NB4 (cell line): ENCODE measurements at regions not wholly inside any gene's neighbourhood (a gene's known extent, or its start where the extent isn't known, plus 50 kb on each side); places are given as distances from the start of the nearest gene placed in this dataset.

ENCODE experiments used
- DNase-seq: peaks from one replicate; pipeline ENCODE4 v3.0.0; 2010; ENCODE audit warnings: low read depth
- H3K4me3 ChIP-seq: one replicate; pipeline ENCODE4 v1.5.1; 2011; ENCODE audit warnings: mild to moderate bottlenecking, low read depth, low read length, moderate library complexity
- MAX ChIP-seq: IDR thresholded peaks from 2 replicates; pipeline ENCODE4 v1.6.1; 2011; ENCODE audit warnings: low read depth, low read length
- MYC ChIP-seq: IDR thresholded peaks from 2 replicates; pipeline ENCODE4 v1.6.1; 2011; ENCODE audit warnings: low read depth, low read length
- POLR2A ChIP-seq: IDR thresholded peaks from 2 replicates; pipeline ENCODE4 v1.6.1; 2011; ENCODE audit warnings: mild to moderate bottlenecking; ENCODE audit not compliant: insufficient read length; ENCODE audit errors: extremely low read depth
- TF ChIP-seq, protein P1 (sequence below): IDR thresholded peaks from one replicate; pipeline ENCODE4 v1.5.1; 2012; ENCODE audit warnings: low read depth, low read length

DNA sequence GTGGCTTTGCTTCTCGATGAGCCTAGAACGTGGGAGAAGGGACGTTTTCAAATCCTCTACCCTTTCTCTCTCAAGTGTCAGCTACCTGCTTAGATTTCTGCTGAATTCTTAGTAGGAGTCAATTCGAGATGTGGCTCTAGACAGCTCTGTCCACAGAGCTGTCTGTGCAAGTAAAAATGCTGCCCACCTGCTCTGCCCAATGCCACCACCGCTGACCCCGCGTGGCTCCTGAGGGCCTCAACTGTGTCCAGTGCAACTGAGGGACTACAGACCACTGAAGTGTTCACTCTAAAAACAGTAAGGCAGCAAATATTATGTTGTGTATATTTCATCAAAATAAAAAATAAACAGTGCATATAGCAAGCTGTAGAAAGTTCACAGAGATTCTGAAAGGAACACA is 266.3 kb downstream of the ZNF516 start:
- TF ChIP-seq POLR2A = no peak
- TF ChIP-seq MYC = no peak
- TF ChIP-seq, protein P1, sequence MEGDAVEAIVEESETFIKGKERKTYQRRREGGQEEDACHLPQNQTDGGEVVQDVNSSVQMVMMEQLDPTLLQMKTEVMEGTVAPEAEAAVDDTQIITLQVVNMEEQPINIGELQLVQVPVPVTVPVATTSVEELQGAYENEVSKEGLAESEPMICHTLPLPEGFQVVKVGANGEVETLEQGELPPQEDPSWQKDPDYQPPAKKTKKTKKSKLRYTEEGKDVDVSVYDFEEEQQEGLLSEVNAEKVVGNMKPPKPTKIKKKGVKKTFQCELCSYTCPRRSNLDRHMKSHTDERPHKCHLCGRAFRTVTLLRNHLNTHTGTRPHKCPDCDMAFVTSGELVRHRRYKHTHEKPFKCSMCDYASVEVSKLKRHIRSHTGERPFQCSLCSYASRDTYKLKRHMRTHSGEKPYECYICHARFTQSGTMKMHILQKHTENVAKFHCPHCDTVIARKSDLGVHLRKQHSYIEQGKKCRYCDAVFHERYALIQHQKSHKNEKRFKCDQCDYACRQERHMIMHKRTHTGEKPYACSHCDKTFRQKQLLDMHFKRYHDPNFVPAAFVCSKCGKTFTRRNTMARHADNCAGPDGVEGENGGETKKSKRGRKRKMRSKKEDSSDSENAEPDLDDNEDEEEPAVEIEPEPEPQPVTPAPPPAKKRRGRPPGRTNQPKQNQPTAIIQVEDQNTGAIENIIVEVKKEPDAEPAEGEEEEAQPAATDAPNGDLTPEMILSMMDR = no peak
- no peak for TF ChIP-seq MAX
- no peak overlapping the region for H3K4me3 ChIP-seq
- DNase-seq = no peak

DNA sequence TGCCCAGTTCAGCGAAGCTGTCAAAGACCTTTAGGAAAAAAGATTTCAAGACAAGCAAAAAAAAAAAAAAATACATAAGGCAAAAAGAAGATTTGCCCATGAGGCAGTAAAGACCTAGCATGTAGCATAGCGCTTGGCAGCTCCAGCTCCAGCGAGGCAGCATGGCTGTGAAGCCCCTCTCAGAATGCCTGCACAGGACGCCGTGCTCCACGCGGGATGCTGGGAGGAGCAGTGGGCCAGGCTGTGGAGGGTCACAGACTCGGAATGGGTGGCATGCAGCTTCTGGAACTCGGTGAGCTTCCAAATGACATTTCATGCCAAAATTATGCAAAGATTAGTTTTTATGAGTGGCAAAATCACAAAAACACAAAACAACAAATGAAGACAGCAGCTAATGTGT is 267.3 kb downstream of the ZNF516 start:
- no peak for TF ChIP-seq MYC
- TF ChIP-seq, protein P1 = no peak
- TF ChIP-seq POLR2A = no peak
- TF ChIP-seq MAX = no peak
- DNase-seq = no peak
- no peak overlapping the region for H3K4me3 ChIP-seq

DNA sequence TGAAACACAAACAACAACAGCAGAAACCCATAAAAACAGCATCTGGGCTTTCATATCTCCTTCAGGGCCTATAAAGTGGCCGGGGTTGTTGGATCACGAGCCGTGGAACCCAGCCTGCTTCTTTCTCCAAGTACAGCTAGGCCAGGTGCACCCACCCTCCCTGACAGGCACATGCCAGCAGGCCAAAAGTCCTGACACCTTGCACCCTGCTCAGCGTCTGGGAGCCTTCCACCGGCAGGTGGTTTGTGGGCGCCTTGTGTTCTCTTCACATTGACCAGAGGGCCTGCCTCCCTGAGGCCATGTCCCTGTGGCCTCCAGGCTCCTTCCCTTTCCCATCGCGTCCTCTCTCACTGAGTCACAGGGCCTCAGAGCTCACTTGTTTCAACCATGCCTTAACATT is 271.6 kb downstream of the ZNF516 start:
- no peak for DNase-seq
- no peak for TF ChIP-seq MYC
- no peak for TF ChIP-seq POLR2A
- TF ChIP-seq, protein P1 = no peak
- TF ChIP-seq MAX = no peak
- no peak overlapping the region for H3K4me3 ChIP-seq

DNA sequence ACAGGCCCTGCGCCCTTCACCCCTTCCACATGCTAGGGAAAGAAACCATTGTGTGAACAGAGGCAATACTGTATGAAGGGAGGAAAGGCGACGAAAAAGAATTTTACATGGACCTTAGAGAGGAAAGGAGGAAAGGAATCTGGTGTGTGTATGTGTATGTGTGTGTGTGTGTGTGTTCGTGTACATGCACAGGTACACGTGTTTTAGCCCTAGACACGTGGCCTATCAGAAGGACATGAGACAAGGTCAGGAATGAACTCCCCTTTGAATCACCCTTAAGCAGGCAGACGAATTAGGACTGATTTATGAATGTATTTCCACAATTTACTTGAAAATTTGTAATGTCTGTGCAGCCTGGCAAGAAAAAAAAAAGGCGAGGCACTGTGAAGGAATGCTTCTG is 276.0 kb downstream of the ZNF516 start:
- DNase-seq = no peak

DNA sequence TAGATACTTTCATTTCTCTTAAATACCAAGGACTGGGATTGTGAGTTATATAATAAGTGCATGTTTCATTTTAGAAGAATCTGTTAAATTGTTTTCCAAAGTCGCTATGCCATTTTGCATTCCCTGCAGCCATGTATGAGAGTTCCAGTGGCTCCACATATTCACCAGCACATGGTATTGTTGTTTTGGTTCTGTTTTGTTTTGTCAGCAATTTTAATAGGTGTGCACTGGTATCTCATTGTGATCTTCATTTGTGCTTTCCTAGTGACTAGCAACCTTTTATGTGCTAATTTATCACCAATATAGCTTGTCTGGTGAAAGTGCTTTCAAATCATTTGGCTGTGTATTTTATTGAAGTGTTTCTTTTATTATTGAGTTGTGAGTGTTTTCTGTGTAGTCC is 278.9 kb downstream of the ZNF516 start:
- no peak overlapping the region for H3K4me3 ChIP-seq
- no peak for TF ChIP-seq MYC
- no peak for TF ChIP-seq POLR2A
- TF ChIP-seq, protein P1 = no peak
- TF ChIP-seq MAX = no peak
- no peak for DNase-seq

More for the DNA sequence above, 276.0 kb downstream of the ZNF516 start:
- no peak overlapping the region for H3K4me3 ChIP-seq
- TF ChIP-seq POLR2A (no peak), MAX (no peak), MYC (no peak)
- TF ChIP-seq, protein P1 = no peak

DNA sequence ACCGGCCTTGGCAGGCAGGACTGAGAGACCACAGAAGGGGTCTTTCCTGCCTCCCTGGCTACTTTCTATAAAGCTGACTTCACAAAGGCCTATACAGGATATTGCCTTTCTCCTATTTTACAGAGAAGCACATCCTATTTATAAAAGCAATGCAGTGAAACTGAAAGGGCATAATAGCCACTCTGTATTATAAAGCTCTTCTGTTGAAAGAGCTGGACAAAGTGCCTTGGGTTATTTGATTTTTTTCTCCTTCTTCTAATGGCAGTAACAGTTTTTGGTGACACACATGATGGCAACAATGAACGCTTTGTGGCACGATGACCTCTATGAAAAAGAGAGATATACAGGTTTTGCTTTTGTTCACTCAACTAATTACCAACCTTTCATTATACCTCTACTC is 281.1 kb downstream of the ZNF516 start:
- TF ChIP-seq MAX = no peak
- no peak for TF ChIP-seq POLR2A
- no peak for TF ChIP-seq MYC
- TF ChIP-seq, protein P1 = no peak
- H3K4me3 ChIP-seq = no peak overlapping the region
- DNase-seq = no peak
